ENCODE measurements at regions not wholly inside any gene's neighbourhood (a gene's known extent, or its start where the extent isn't known, plus 50 kb on each side); places are given as distances from the start of the nearest gene placed in this dataset.

- CTCF ChIA-PET, result no interaction called here
Measured at GRCh38 chr4:23734000-23734399, 155.8 kb downstream of the PPARGC1A start.

More at GRCh38 chr4:23734000-23734399, 155.8 kb downstream of the PPARGC1A start:
- no peak overlapping the region for H2AFZ ChIP-seq (replicated peaks; ENCODE audit: low read length, poor library complexity)
- no peak overlapping the region for H2BK5ac ChIP-seq (ENCODE audit: low read depth, low read length, poor library complexity, severe bottlenecking)
- intact Hi-C loops (cut with micrococcal nuclease) (no loop called here), in situ Hi-C loops (cut with MboI; ENCODE audit: low sequenced_read_pairs) (no loop called here), dilution Hi-C loops (cut with HindIII; ENCODE audit: low sequenced_read_pairs, unreplicated experiment) (no loop called here)
- H3K23ac ChIP-seq (ENCODE audit: low read depth, low read length), result no peak overlapping the region
- no peaks in the 10 kb centered on the region for H3K36me3 ChIP-seq (ENCODE audit: control insufficient read depth, insufficient read depth, low read length)
- no TSS peak for BruUV-seq (replicated peaks)
- DNase-seq (no peak), ATAC-seq (ENCODE audit: low read depth) (no peak)
- H3K4me1 ChIP-seq (ENCODE audit: control insufficient read depth, insufficient read depth, low read length), result no peaks in the 10 kb centered on the region
- H2BK20ac ChIP-seq (ENCODE audit: low read depth, low read length), result no peak overlapping the region
- no peak overlapping the region for H2BK120ac ChIP-seq (ENCODE audit: low read depth, low read length)
- H3K27me3 ChIP-seq (ENCODE audit: control insufficient read depth, insufficient read depth, low read length), result no peaks in the 10 kb centered on the region; the same call in 1 of the 2 replicates
- H3K9me1 ChIP-seq (ENCODE audit: insufficient read depth, low read length), result no peaks in the 10 kb centered on the region
- H2AK9ac ChIP-seq (replicated peaks; ENCODE audit: low read depth, low read length, poor library complexity), result no peak overlapping the region
- H3K9ac ChIP-seq (ENCODE audit: low read depth, low read length), result no peak overlapping the region
- H3K9me3 ChIP-seq (ENCODE audit: control insufficient read depth, insufficient read depth, low read length), result no peaks in the 10 kb centered on the region
- H4K20me1 ChIP-seq (ENCODE audit: insufficient read depth, low read length), result no peaks in the 10 kb centered on the region
- no peak overlapping the region for H3K4ac ChIP-seq (ENCODE audit: low read depth, low read length)
- H3K27ac ChIP-seq (ENCODE audit: insufficient read depth, low read length), result no peak overlapping the region
- no peak overlapping the region for H3K4me2 ChIP-seq (ENCODE audit: low read depth, low read length)
- WGBS, 2 experiments (ENCODE audit: extremely low coverage in 2 of 2, insufficient read length in 1 of 2), result no CpG with 5 or more reads among the region's 1 CpG
- no peak overlapping the region for H3K14ac ChIP-seq (replicated peaks; ENCODE audit: low read depth, low read length)
- no peak overlapping the region for H3K56ac ChIP-seq (ENCODE audit: extremely low read depth, insufficient read depth, low read length)
- H4K91ac ChIP-seq (ENCODE audit: insufficient read depth, low read depth, low read length), result no peak overlapping the region
- TF ChIP-seq RCOR1 (IDR thresholded peaks at IDR 0.05; ENCODE audit: insufficient replicate concordance, low read length) (no peak), POLR2A (IDR thresholded peaks at IDR 0.05; ENCODE audit: low read depth, low read length) (no peak), SMC3 (IDR thresholded peaks at IDR 0.05; ENCODE audit: low read depth, low read length) (no peak), FOS (IDR thresholded peaks at IDR 0.05; ENCODE audit: low read depth, low read length) (no peak), ELK1 (IDR thresholded peaks at IDR 0.05; ENCODE audit: borderline replicate concordance, low read depth, low read length) (no peak), MAZ (IDR thresholded peaks at IDR 0.05; ENCODE audit: borderline replicate concordance, low read depth, low read length) (no peak), MXI1 (IDR thresholded peaks at IDR 0.05; ENCODE audit: borderline replicate concordance, low read depth, low read length) (no peak), RFX5 (IDR thresholded peaks at IDR 0.05; ENCODE audit: low read depth, low read length) (no peak), CHD1 (IDR thresholded peaks at IDR 0.05; ENCODE audit: low read depth, low read length) (no peak), MAFK (IDR thresholded peaks at IDR 0.05; ENCODE audit: low read depth, low read length) (no peak), CTCF (conservative IDR thresholded peaks at IDR 0.05; ENCODE audit: low read depth, low read length) (no peak), RAD21 (IDR thresholded peaks at IDR 0.05; ENCODE audit: low read length) (no peak), USF2 (IDR thresholded peaks at IDR 0.05; ENCODE audit: low read depth, low read length) (no peak), BHLHE40 (IDR thresholded peaks at IDR 0.05; ENCODE audit: low read depth, low read length) (no peak)
- POLR2A ChIA-PET (ENCODE audit: unreplicated experiment), result no interaction called here
- no peak overlapping the region for H3K4me3 ChIP-seq (ENCODE audit: insufficient read depth, low read depth, low read length)
- H4K5ac ChIP-seq (ENCODE audit: low read depth, low read length), result no peak overlapping the region
- H3K18ac ChIP-seq (ENCODE audit: low read depth, low read length), result no peak overlapping the region
- no peaks in the 10 kb centered on the region for H3K79me1 ChIP-seq (ENCODE audit: low read depth in 1 of 2, low read length in 2 of 2)
- H2AK5ac ChIP-seq (ENCODE audit: low read depth, low read length), result no peak overlapping the region
- H4K8ac ChIP-seq (ENCODE audit: low read depth in 2 of 2, low read length in 2 of 2), result no peak overlapping the region
- no peak overlapping the region for H2BK15ac ChIP-seq (ENCODE audit: low read depth, low read length)
